HepG2 (cell line): ENCODE measurements at regions not wholly inside any gene's neighbourhood (a gene's known extent, or its start where the extent isn't known, plus 50 kb on each side); places are given as distances from the start of the nearest gene placed in this dataset.

Experiments
- CCAR2 ChIP-seq: fragments of 200-400 bp; formaldehyde crosslinking; optimal IDR thresholded peaks from 2 replicates; pipeline ENCODE3; 2018; ENCODE audit warnings: low read depth, mild to moderate bottlenecking, low read length, moderate library complexity
- CTCF ChIP-seq: sonication (generic); formaldehyde crosslinking; IDR thresholded peaks from 2 replicates; pipeline ENCODE4 v1.5.0; 2020; ENCODE audit warnings: mild to moderate bottlenecking, missing genetic modification reagents, moderate library complexity
- EZH2 ChIP-seq: conservative IDR thresholded peaks from 2 replicates; pipeline ENCODE4 v1.6.1; 2012; ENCODE audit warnings: mild to moderate bottlenecking, low read depth, low read length, moderate library complexity
- HIVEP1 ChIP-seq: sonication (generic); formaldehyde crosslinking; IDR thresholded peaks from 2 replicates; pipeline ENCODE4 v1.4.0; 2020; ENCODE audit warnings: mild to moderate bottlenecking, missing genetic modification reagents
- HMGXB4 ChIP-seq, 2 experiments: sonication (generic) in 1 of 2; formaldehyde crosslinking in 1 of 2; IDR thresholded peaks; 2 replicates each; pipeline versions ENCODE4 v1.4.0 to v1.6.1; 2018 to 2020; ENCODE audit warnings: missing genetic modification reagents in 2 of 2, borderline replicate concordance in 1 of 2, low read depth in 1 of 2, mild to moderate bottlenecking in 1 of 2, missing biosample characterization in 1 of 2
- JUN ChIP-seq: sonication (generic); formaldehyde crosslinking; IDR thresholded peaks from 2 replicates; pipeline ENCODE4 v1.4.0; 2020; ENCODE audit warnings: mild to moderate bottlenecking, missing genetic modification reagents
- POLR2A ChIP-seq, 2 experiments: IDR thresholded peaks; 2 replicates each; pipeline ENCODE4 v1.6.1; 2011; ENCODE audit warnings: low read depth in 2 of 2, low read length in 2 of 2, mild to moderate bottlenecking in 1 of 2, moderate library complexity in 1 of 2; ENCODE audit not compliant: insufficient read depth in 1 of 2
- TFAP4 ChIP-seq: sonication (generic); IDR thresholded peaks from 2 replicates; pipeline ENCODE4 v1.6.1; 2016; ENCODE audit warnings: low read depth, borderline replicate concordance
- ZBTB40 ChIP-seq, 2 experiments: fragments of 450-650 bp in 1 of 2; sonication (generic) in 1 of 2; formaldehyde crosslinking in 1 of 2; IDR thresholded peaks; 2 replicates each; pipeline versions ENCODE4 v1.6.1 to v1.8.0; 2016 to 2022; ENCODE audit warnings: antibody characterized with exemption in 1 of 2, mild to moderate bottlenecking in 1 of 2, missing genetic modification reagents in 1 of 2
- ZNF362 ChIP-seq: sonication (generic); formaldehyde crosslinking; IDR thresholded peaks from 2 replicates; pipeline ENCODE4 v1.4.0; 2020; ENCODE audit warnings: missing genetic modification reagents, mild to moderate bottlenecking, borderline replicate concordance
- ZNF83 ChIP-seq: sonication (generic); formaldehyde crosslinking; IDR thresholded peaks from 2 replicates; pipeline ENCODE4 v1.4.0; 2020; ENCODE audit warnings: missing genetic modification reagents, mild to moderate bottlenecking, borderline replicate concordance
- ZSCAN21 ChIP-seq: sonication (generic); formaldehyde crosslinking; IDR thresholded peaks from 2 replicates; pipeline ENCODE4 v1.8.0; 2022; ENCODE audit warnings: mild to moderate bottlenecking, missing genetic modification reagents, moderate library complexity, borderline replicate concordance

DNA sequence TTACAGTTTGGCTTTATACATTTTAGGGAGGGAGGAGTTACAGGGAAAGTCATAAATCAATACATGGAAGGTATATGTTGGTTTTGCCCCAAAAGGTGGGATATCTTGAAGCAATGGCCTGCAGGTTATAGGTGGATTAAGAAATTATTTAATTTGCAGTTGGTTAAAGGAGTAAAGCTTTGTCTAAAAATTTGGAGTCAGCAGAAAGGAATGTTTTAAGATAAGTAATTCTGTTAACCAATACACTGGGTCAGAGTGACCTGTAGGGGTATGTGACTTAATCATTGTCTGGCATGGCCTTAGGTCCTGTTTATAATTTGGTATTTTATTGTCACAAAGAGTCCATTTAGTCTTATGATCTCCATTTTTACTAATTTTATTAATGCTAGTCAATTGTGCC, 115.0 kb downstream of the AGTR2 start:
- no peak for TF ChIP-seq EZH2
- no peak for TF ChIP-seq ZBTB40 (IDR thresholded peaks at IDR 0.05)
- TF ChIP-seq ZBTB40 (CRISPR knock-in tag; IDR thresholded peaks at IDR 0.05): no peak
- TF ChIP-seq ZSCAN21 (CRISPR knock-in tag): no peak
- TF ChIP-seq CCAR2: no peak
- TF ChIP-seq ZNF83 (CRISPR knock-in tag): no peak
- no peak for TF ChIP-seq POLR2A (IDR thresholded peaks at IDR 0.05; ENCODE audit: insufficient read depth in 1 of 2, low read depth in 2 of 2, low read length in 2 of 2)
- no peak for TF ChIP-seq HIVEP1
- TF ChIP-seq HMGXB4 (CRISPR knock-in tag; IDR thresholded peaks at IDR 0.05; ENCODE audit: borderline replicate concordance in 1 of 2, low read depth in 1 of 2): no peak
- no peak for TF ChIP-seq CTCF (CRISPR knock-in tag)
- no peak for TF ChIP-seq JUN
- TF ChIP-seq TFAP4: no peak
- TF ChIP-seq ZNF362 (CRISPR knock-in tag): no peak
